BLaER1 treated with 17β-estradiol and CSF1 and Interleukin-3, amounts not matched to agents 10 nM and 100 nM (cell line): ENCODE measurements at regions not wholly inside any gene's neighbourhood (a gene's known extent, or its start where the extent isn't known, plus 50 kb on each side); places are given as distances from the start of the nearest gene placed in this dataset.
A peak's percentile ranks its signal among the peaks of the same experiment; 100 is the strongest.

Experiments
- H3K27ac ChIP-seq, 11 experiments: shearing (Covaris generic); formaldehyde crosslinking; 2 replicates each; pipeline ENCODE4 v1.8.1; 2022
- H3K27me3 ChIP-seq, 11 experiments: shearing (Covaris generic); formaldehyde crosslinking; 2 replicates each; pipeline ENCODE4 v1.8.1; 2022
- H3K36me3 ChIP-seq, 11 experiments: shearing (Covaris generic); formaldehyde crosslinking; 2 replicates each; pipeline ENCODE4 v1.8.1; 2022
- H3K4me1 ChIP-seq, 10 experiments: shearing (Covaris generic); formaldehyde crosslinking; 2 replicates each; pipeline ENCODE4 v1.8.1; 2022
- H3K4me2 ChIP-seq, 11 experiments: shearing (Covaris generic); formaldehyde crosslinking; 2 replicates each; pipeline ENCODE4 v1.8.1; 2022
- H3K4me3 ChIP-seq, 10 experiments: shearing (Covaris generic); formaldehyde crosslinking; 2 replicates each; pipeline ENCODE4 v1.8.1; 2022
- H3K9ac ChIP-seq, 11 experiments: shearing (Covaris generic); formaldehyde crosslinking; 2 replicates each; pipeline ENCODE4 v1.8.1; 2022
- H3K9me3 ChIP-seq, 11 experiments: shearing (Covaris generic); formaldehyde crosslinking; replicated peaks in 1 of 11; 2 replicates each; pipeline ENCODE4 v1.8.1; 2022
- H4K20me1 ChIP-seq, 11 experiments: shearing (Covaris generic); formaldehyde crosslinking; 2 replicates each; pipeline ENCODE4 v1.8.1; 2022
- Cebpa-rat ChIP-seq, 11 experiments: shearing (Covaris generic); IDR thresholded peaks; 2 replicates each; pipeline ENCODE4 v1.8.1; 2022

GRCh38 chr3:177724020-177724638 is 526.8 kb upstream of the TBL1XR1 start:
- Histone ChIP-seq H3K4me2 (peak overlapping the region; percentile 75 to 95 (median 82)), H3K27me3 (no peaks in the 10 kb centered on the region), H3K9ac (peak overlapping the region; percentile 6 to 75 (median 61); a peak in 19 of 22 replicates), H3K27ac (peak overlapping the region in 10 of 11 experiments; percentile 59 to 89 (median 80); a peak in 21 of 22 replicates), H3K9me3 (peaks cover 6 to 63% (median 48%) of the 10 kb centered on the region in 11 experiments; a peak in 21 of 22 replicates), H3K4me3 (peak overlapping the region in 9 of 10 experiments; percentile 1 to 50 (median 25); a peak in 10 of 20 replicates), H4K20me1 (no peaks in the 10 kb centered on the region), H3K4me1 (peaks cover 64 to 77% (median 74%) of the 10 kb centered on the region in 10 experiments), H3K36me3 (peaks cover 0 to 31% (median 5%) of the 10 kb centered on the region in 11 experiments; a peak in 5 of 22 replicates)
- peak in 8 of 11 experiments; percentile 24 to 86 (median 69); a peak in 16 of 22 replicates for TF ChIP-seq Cebpa-rat (IDR thresholded peaks at IDR 0.05)

- H3K9me3 ChIP-seq = peaks cover 6 to 63% (median 42%) of the 10 kb centered on the region in 11 experiments; a peak in 21 of 22 replicates
- H3K36me3 ChIP-seq = peaks cover 0 to 36% (median 5%) of the 10 kb centered on the region in 11 experiments; a peak in 5 of 22 replicates
- H3K4me1 ChIP-seq = peaks cover 74 to 87% (median 85%) of the 10 kb centered on the region in 10 experiments
- no peak for TF ChIP-seq Cebpa-rat (IDR thresholded peaks at IDR 0.05)
- H3K4me3 ChIP-seq = peak overlapping the region in 5 of 10 experiments; percentile 0 to 26 (median 12); a peak in 6 of 20 replicates
- no peaks in the 10 kb centered on the region for H3K27me3 ChIP-seq
- H3K4me2 ChIP-seq = peak overlapping the region; percentile 75 to 95 (median 82)
- H3K27ac ChIP-seq = peak overlapping the region in 10 of 11 experiments; percentile 59 to 89 (median 80); a peak in 19 of 22 replicates
- H3K9ac ChIP-seq = peak overlapping the region in 9 of 11 experiments; percentile 36 to 75 (median 66); a peak in 13 of 22 replicates
- H4K20me1 ChIP-seq = no peaks in the 10 kb centered on the region
Observed at GRCh38 chr3:177725165-177725564, 527.9 kb upstream of the TBL1XR1 start.

GRCh38 chr3:177726807-177727206 is 529.5 kb upstream of the TBL1XR1 start:
- Histone ChIP-seq H3K27me3 (no peaks in the 10 kb centered on the region), H3K9me3 (peaks cover 0 to 63% (median 39%) of the 10 kb centered on the region in 11 experiments; a peak in 19 of 22 replicates), H4K20me1 (no peaks in the 10 kb centered on the region), H3K27ac (peak overlapping the region in 8 of 11 experiments; percentile 11 to 89 (median 48); a peak in 12 of 22 replicates), H3K9ac (no peak overlapping the region), H3K4me2 (peak overlapping the region; percentile 75 to 95 (median 82)), H3K36me3 (peaks cover 0 to 47% (median 5%) of the 10 kb centered on the region in 11 experiments; a peak in 6 of 22 replicates), H3K4me3 (peak overlapping the region in 1 of 10 experiments; percentile 32; a peak in 2 of 20 replicates), H3K4me1 (peaks cover 70 to 88% (median 83%) of the 10 kb centered on the region in 10 experiments)
- TF ChIP-seq Cebpa-rat (IDR thresholded peaks at IDR 0.05) = no peak

DNA sequence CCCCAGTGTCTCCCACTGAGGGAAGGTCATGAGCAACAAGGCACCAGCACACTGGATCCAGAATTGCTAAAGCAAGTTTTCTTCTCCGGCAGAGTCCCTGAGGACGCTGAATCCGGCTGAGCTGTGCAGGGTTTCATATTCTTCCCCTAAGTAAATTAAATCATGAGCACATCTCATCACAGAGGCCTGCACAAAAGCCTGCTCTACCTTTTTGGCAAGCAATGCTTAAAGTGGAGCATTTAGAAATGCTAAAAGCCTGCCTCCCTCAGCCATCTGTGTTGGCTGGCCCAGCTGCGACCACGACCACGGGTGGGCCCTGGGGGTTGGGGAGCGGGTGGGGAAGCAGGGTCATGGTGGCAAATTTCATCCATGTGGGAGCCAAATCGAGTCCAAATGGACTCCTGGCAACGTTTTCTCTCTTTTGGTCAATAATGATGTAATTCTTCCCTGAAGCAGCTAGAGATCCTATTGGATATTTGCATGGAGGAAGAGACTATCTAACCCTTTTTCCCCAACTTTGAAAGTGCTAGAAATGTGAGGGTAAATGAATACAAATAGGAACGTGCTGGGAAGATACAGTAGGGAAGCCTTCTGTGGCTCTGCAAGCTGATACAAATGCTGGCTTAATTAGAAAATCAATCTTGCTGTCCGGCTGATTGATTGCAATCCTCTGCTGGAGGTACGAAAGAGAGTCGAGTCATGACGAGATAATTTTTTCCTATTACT is 532.8 kb upstream of the TBL1XR1 start:
- Histone ChIP-seq H3K4me1 (peaks cover 37 to 68% (median 54%) of the 10 kb centered on the region in 10 experiments), H3K4me2 (peak overlapping the region; percentile 4 to 56 (median 40)), H3K36me3 (peaks cover 0 to 60% (median 5%) of the 10 kb centered on the region in 11 experiments; a peak in 6 of 22 replicates), H3K9me3 (peaks cover 0 to 82% (median 59%) of the 10 kb centered on the region in 11 experiments; a peak in 19 of 22 replicates), H3K27me3 (no peaks in the 10 kb centered on the region), H3K4me3 (no peak overlapping the region), H3K9ac (peak overlapping the region in 1 of 11 experiments; percentile 9; a peak in 2 of 22 replicates), H4K20me1 (no peaks in the 10 kb centered on the region), H3K27ac (peak overlapping the region in 9 of 11 experiments; percentile 2 to 57 (median 26); a peak in 11 of 22 replicates)
- no peak for TF ChIP-seq Cebpa-rat (IDR thresholded peaks at IDR 0.05)

DNA sequence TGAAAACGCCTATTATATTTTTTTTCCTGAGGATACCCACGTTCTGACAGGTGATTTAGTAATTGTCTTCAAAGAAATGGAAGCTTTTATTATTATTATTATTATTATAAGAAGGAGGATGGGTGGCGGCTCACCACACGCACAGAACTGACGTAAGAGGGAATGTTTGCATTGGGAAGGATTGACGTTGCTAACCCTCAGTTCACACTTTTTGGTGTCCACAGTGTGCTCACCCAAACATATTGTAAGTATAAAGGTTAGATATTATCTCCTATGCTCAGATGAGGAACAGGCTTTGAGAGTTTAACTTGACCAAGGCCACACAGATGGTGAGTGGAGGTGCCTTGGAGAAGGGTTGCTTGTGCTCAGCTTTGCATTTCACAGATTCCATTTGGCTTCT is 533.5 kb upstream of the TBL1XR1 start:
- no peak overlapping the region for H3K4me2 ChIP-seq
- peaks cover 0 to 87% (median 59%) of the 10 kb centered on the region in 11 experiments; a peak in 19 of 22 replicates for H3K9me3 ChIP-seq
- peaks cover 30 to 61% (median 47%) of the 10 kb centered on the region in 10 experiments for H3K4me1 ChIP-seq
- no peak overlapping the region for H3K4me3 ChIP-seq
- H3K27me3 ChIP-seq = no peaks in the 10 kb centered on the region
- TF ChIP-seq Cebpa-rat (IDR thresholded peaks at IDR 0.05) = no peak
- H3K27ac ChIP-seq = no peak overlapping the region
- H3K9ac ChIP-seq = no peak overlapping the region
- H3K36me3 ChIP-seq = peaks cover 0 to 60% (median 5%) of the 10 kb centered on the region in 11 experiments; a peak in 6 of 22 replicates
- H4K20me1 ChIP-seq = no peaks in the 10 kb centered on the region

GRCh38 chr3:177731644-177732268 is 534.5 kb upstream of the TBL1XR1 start:
- Histone ChIP-seq H3K9me3 (peaks cover 0 to 86% (median 66%) of the 10 kb centered on the region in 11 experiments; a peak in 19 of 22 replicates), H3K9ac (no peak overlapping the region), H3K27me3 (no peaks in the 10 kb centered on the region), H4K20me1 (no peaks in the 10 kb centered on the region), H3K4me2 (no peak overlapping the region), H3K4me3 (no peak overlapping the region), H3K27ac (no peak overlapping the region), H3K4me1 (peaks cover 20 to 51% (median 38%) of the 10 kb centered on the region in 10 experiments), H3K36me3 (peaks cover 0 to 64% (median 5%) of the 10 kb centered on the region in 11 experiments; a peak in 8 of 22 replicates)
- no peak for TF ChIP-seq Cebpa-rat (IDR thresholded peaks at IDR 0.05)

DNA sequence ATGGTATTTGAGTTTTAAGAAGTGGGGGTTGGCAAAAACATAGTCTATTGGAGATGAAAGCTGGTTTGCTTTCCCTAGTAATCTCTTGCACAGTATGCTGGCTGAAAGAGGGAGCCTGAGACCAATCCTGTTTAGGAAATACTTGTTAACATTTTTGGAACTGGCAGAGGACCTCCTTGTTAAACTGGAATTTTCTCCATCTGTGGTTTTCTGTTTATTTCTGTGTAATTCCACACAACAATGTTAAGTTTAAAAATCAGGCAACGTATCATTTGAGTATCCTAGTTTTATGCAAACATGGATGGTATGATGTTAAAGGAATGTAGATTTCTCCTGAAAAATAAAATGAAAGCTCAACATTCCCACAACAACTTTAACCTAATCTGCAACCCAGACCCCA is 536.0 kb upstream of the TBL1XR1 start:
- Histone ChIP-seq H3K4me3 (no peak overlapping the region), H3K9ac (no peak overlapping the region), H3K27ac (no peak overlapping the region), H3K4me1 (peaks cover 16 to 36% (median 26%) of the 10 kb centered on the region in 10 experiments), H3K27me3 (no peaks in the 10 kb centered on the region), H3K36me3 (peaks cover 0 to 56% (median 5%) of the 10 kb centered on the region in 11 experiments; a peak in 9 of 22 replicates), H4K20me1 (no peaks in the 10 kb centered on the region), H3K4me2 (no peak overlapping the region), H3K9me3 (peaks cover 0 to 83% (median 63%) of the 10 kb centered on the region in 11 experiments; a peak in 19 of 22 replicates)
- TF ChIP-seq Cebpa-rat (IDR thresholded peaks at IDR 0.05) = no peak

DNA sequence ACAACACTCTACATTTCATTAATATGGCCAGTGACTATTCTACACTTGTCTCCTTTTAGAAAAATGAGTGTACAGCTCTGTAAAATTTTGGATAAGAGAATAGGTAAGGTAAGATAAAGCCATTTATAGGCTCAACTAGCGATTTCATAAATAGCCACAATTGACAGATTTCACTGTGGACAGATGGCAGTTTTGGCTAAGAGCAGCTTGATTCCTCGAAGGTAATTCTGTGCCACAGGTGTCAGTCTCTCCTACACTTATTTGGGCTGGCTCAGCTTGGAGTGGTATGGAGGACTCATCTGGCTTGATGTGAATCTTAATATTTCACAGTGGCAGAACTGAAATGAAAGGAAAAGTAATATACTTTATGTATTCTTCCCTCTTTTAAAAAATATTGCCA is 536.7 kb upstream of the TBL1XR1 start:
- peaks cover 13 to 29% (median 21%) of the 10 kb centered on the region in 10 experiments for H3K4me1 ChIP-seq
- no peak overlapping the region for H3K9ac ChIP-seq
- peaks cover 0 to 79% (median 59%) of the 10 kb centered on the region in 11 experiments; a peak in 18 of 22 replicates for H3K9me3 ChIP-seq
- peaks cover 0 to 50% (median 0%) of the 10 kb centered on the region in 11 experiments; a peak in 7 of 22 replicates for H3K36me3 ChIP-seq
- H3K4me3 ChIP-seq = no peak overlapping the region
- H3K27ac ChIP-seq = no peak overlapping the region
- peak overlapping the region in 1 of 11 experiments; percentile 47; a peak in 1 of 22 replicates for H3K4me2 ChIP-seq
- no peaks in the 10 kb centered on the region for H3K27me3 ChIP-seq
- no peak for TF ChIP-seq Cebpa-rat (IDR thresholded peaks at IDR 0.05)
- no peaks in the 10 kb centered on the region for H4K20me1 ChIP-seq
